Limb (tissue), 2 donors: ENCODE measurements at regions not wholly inside any gene's neighbourhood (a gene's known extent, or its start where the extent isn't known, plus 50 kb on each side); places are given as distances from the start of the nearest gene placed in this dataset.

ENCODE experiments used
- DNase-seq, 2 donors: peaks; one replicate each; pipeline ENCODE4 v3.0.0-alpha.2; 2016; ENCODE audit errors: extremely low spot score in 2 of 2

GRCh38 chr1:195105281-195105680, 1503.0 kb downstream of the KCNT2 start:
- DNase-seq, result no peak

DNA sequence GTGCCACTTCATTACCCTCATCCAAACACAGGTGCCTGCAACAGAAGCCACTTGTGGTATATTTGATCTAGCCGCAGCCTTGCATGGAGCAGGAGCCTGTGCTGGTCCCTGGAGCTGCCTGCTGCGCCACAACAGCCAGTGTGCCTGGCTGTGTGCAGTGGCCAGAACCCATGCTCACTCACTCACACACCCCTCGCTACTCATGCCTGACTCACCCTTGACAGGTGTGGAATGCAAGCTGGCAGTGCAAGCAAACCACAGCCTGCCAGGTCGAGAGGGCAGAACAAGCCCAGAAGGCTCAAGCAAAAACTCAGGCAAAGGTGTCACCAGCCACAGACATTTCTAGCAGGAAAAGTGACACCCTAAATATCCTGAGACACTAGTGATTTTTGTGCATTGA, 1510.9 kb downstream of the KCNT2 start:
- DNase-seq, result no peak

GRCh38 chr1:195096051-195096521, 1512.2 kb downstream of the KCNT2 start:
- no peak for DNase-seq

DNA sequence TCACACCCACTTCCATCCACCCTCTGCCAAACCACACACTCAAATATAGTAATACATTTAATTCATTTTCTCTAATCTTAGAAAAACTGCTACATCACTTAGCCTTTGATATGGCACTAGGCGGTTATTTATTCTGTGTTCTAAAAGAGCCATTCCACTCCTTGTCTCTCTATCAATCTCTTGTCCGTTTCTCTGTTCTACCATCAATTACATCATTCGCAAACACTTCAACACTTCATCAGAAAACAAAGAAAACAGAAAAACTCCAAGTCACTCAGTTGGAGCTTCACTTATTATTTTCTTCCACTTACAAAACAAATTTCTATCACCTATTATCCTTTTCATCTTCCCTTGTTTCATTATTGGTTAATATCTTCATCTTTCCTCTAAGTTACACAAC, 1523.0 kb downstream of the KCNT2 start:
- no peak for DNase-seq

GRCh38 chr1:195082183-195082582, 1526.1 kb downstream of the KCNT2 start:
- no peak for DNase-seq

- no peak for DNase-seq
These were observed 1531.6 kb downstream of the KCNT2 start for GRCh38 chr1:195076682-195077081.

GRCh38 chr1:195075973-195076372, 1532.3 kb downstream of the KCNT2 start:
- no peak for DNase-seq

GRCh38 chr1:195071461-195071860, 1536.8 kb downstream of the KCNT2 start:
- DNase-seq, result no peak

DNA sequence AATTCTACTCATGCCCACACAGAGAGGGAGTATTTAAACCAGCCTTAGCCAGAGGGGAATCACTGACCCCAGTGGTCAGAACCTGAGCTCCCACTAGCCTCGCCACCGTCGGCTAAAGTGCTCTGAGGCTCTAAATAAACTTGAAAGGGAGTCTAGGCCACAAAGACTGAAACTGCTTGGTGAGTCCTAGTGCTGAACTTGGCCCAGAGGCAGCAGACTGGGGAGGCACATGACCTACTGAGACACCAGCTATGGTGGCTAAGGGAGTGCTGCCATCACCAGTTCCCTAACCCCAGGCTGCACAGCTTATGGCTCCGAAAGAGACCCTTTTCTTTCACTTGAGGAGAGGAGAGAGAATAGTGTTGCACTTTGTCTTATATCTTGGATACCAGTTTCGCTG, 1542.8 kb downstream of the KCNT2 start:
- no peak for DNase-seq

- DNase-seq, result no peak
These were observed 1543.9 kb downstream of the KCNT2 start for GRCh38 chr1:195064358-195064757.

DNA sequence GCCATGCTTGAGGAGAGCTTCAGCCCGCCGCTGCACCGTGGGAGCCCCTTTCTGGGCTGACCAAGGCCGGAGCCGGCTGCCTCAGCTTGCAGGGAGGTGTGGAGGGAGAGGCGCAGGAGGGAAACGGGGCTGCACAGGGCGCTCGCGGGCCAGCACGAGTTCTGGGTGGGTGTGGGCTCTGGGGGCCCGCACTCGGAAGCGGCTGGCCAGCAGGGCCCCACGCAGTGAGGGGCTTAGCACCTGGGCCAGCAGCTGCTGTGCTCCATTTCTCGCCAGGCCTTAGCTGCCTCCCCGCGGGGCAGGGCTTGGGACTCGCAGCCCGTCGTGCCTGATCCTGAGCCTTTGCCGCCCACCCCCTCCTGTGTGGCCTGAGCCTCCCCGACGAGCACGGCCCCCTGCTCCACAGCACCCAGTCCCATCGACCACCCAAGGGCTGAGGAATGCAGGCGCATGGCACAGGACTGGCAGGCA, 1554.0 kb downstream of the KCNT2 start:
- DNase-seq, result no peak

DNA sequence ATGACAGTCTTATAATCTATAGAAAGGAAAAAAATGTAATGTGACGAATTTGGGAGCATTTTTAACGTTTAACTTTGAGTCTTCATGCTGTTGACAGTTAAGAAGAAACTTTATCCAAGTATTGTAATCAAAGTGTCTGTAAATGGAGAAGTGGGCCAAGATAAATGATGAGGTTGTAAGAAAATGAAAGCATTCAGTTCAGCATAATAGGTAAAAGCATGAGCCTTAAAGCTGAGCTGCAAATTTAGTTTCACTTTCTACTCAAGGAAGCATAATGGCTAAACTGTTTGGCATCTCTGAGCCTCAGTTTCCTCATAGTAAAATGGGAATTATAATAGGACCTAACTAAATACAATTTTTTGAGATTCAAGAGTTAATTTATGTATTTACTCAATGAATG, 1554.8 kb downstream of the KCNT2 start:
- no peak for DNase-seq

DNA sequence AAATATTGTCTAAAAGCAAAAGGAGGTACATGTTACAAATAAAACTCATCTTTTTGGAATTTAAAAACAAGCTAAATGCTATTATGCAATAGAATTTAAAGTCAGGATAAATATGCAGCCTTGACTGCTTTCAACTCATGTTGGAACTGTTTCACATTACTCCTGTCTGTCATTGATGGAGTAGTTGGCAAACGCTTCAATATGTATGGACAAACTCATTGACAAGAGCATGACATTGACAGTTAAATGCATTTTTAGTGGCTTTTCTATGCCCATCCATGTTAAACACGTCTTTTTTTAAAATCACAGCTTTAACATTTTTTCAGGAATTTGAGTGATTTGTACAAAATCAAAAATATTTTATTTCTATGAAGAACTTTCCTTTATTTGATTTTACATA, 1560.5 kb downstream of the KCNT2 start:
- DNase-seq, result no peak

DNA sequence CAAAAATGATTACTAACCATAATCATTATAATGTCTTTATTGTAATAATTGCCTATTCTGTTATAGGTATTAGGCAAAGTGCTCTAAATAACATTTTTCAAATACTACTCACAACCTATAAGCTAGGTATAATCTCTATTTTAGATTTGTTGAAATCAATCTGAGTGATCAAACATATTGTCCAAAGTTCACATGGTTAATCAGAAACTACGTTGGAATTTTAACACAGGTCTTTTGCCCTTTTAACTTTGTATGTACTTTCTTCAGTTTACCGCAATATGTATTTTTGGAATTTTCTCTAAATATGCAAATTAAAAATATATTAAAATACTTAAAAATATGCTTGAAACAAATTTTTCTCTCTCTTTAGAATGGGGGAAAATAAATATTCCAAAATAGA, 1563.2 kb downstream of the KCNT2 start:
- DNase-seq, result no peak

GRCh38 chr1:195030793-195031192, 1577.4 kb downstream of the KCNT2 start:
- no peak for DNase-seq

DNA sequence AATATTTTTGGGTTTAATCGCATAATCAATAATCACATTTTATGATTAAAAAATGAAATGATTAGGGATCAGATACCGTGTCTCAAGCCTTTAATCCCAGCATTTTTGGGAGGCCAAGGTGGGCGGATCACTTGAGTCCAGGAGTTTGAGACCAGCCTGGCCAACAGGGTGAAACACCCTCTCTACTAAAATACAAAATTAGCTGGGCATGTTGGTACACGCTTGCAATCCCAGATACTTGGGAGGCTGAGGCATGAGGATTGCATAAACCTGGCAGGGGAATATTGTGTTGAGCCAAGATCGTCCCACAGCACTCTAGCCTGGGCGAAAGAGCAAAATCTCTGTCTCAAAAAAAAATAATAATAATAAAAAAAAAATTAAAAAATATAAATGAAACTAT, 1581.4 kb downstream of the KCNT2 start:
- DNase-seq, result no peak

- DNase-seq, result no peak
These were observed 1588.9 kb downstream of the KCNT2 start for GRCh38 chr1:195019385-195019784.

- no peak for DNase-seq
These were observed 1595.2 kb downstream of the KCNT2 start for GRCh38 chr1:195012995-195013394.

DNA sequence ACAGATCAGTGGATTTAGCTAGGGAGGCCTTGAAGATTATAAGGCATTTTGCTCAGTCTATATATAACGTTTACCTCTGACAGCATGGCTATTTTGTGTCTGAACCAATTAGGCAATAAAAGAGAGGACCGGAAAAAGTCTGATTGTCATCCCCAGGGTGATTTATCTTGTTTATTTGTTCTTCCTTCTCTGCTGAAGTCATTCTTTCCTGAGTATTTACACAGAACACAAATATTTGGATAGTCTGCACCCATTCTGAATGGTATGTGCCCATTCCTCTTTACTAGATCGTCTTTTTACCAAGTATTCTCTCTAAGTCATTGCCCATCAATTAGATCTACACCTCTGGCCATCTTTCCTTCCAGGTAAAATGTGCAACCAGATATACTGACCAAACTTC, 1602.9 kb downstream of the KCNT2 start:
- no peak for DNase-seq

DNA sequence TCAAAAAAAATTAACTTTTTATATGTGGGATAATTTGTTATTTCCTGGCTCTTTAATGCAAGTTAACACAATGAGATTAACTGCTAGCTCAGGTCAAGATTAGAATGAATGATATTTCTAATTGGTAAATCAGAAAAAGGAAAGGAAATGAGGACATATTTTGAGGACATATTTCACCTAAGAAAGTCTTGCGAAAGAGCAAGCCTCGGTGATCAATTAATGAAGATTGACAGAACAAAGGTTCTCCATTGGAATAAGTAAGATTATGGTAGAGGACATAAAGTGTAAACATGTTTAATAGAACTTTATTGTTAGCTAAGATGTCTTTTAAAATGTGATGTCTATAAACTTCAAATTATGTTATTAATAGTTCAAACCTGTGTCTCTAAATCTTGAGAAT, 1617.8 kb downstream of the KCNT2 start:
- no peak for DNase-seq

- no peak for DNase-seq
These were observed 1632.3 kb downstream of the KCNT2 start for GRCh38 chr1:194975913-194976312.

DNA sequence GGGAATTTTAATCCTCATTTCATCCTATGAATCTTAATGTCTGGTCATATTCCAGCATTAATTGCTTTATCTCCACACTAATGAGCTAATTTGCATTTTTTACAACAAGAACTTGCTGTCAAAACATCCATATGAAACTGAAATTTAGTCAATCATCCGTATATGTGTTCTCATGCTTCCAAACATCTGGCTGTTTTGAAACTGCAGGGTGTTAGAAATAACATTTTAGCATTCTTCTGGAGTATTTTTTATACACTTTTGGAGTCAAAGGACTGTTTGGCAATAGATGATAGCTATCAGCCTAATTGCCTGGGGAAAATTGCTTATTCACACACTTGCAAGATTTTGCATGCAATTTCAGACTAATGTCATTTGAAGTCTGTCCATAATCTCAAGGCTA, 1639.3 kb downstream of the KCNT2 start:
- no peak for DNase-seq

DNA sequence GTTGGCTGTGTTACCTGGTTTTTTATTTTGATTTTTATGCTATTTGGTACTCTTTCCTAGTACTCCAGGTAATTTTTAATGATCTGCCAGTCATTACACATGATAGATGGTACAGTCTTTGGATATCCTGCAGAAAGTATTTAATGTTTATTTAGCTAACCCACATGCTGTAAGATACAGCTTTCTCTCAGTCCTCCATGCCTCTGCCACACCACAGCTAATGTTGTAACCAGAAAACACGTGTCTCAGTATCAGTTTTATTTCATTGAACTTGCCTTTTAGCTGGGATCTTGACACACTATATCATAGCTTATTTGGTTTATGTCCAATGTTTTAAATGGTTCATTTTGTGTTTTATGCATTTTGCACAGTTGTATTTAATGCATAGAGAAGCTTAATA, 1648.4 kb downstream of the KCNT2 start:
- no peak for DNase-seq

GRCh38 chr1:194952171-194952570, 1656.1 kb downstream of the KCNT2 start:
- no peak for DNase-seq
